LNCaP clone FGC (cell line): ENCODE measurements at regions not wholly inside any gene's neighbourhood (a gene's known extent, or its start where the extent isn't known, plus 50 kb on each side); places are given as distances from the start of the nearest gene placed in this dataset.

ENCODE experiments used
- DNase-seq: peaks from one replicate; pipeline ENCODE4 v3.0.0-alpha.2; 2011; ENCODE audit warnings: low read depth
- H3K4me3 ChIP-seq: 2 replicates; pipeline ENCODE4 v1.5.1; 2011; ENCODE audit warnings: mild to moderate bottlenecking, low read depth, low read length, control low read depth
- CTCF ChIP-seq: IDR thresholded peaks from 2 replicates; pipeline ENCODE4 v1.5.1; 2012; ENCODE audit warnings: mild to moderate bottlenecking; ENCODE audit not compliant: control insufficient read depth, insufficient read depth; ENCODE audit errors: extremely low read depth

- TF ChIP-seq CTCF, result no peak
- no peak overlapping the region for H3K4me3 ChIP-seq
- no peak for DNase-seq
These were observed 70.2 kb downstream of the SLC25A47 start for GRCh38 chr14:100393362-100393761.

GRCh38 chr14:100393906-100394732 lies 71.0 kb downstream of the SLC25A47 start:
- TF ChIP-seq CTCF, result no peak
- no peak for DNase-seq
- no peak overlapping the region for H3K4me3 ChIP-seq

GRCh38 chr14:100394886-100395672 lies 71.9 kb downstream of the SLC25A47 start:
- DNase-seq, result no peak
- H3K4me3 ChIP-seq, result no peak overlapping the region
- TF ChIP-seq CTCF, result no peak

GRCh38 chr14:100396266-100396795 lies 73.2 kb downstream of the SLC25A47 start:
- H3K4me3 ChIP-seq, result no peak overlapping the region
- no peak for DNase-seq
- TF ChIP-seq CTCF, result no peak

GRCh38 chr14:100397005-100397404 lies 73.9 kb downstream of the SLC25A47 start:
- TF ChIP-seq CTCF, result no peak
- DNase-seq, result no peak
- no peak overlapping the region for H3K4me3 ChIP-seq

- no peak for TF ChIP-seq CTCF
- no peak overlapping the region for H3K4me3 ChIP-seq
- no peak for DNase-seq
These were observed 74.9 kb downstream of the SLC25A47 start for GRCh38 chr14:100398044-100398443.
